ENCODE measurements at regions not wholly inside any gene's neighbourhood (a gene's known extent, or its start where the extent isn't known, plus 50 kb on each side); places are given as distances from the start of the nearest gene placed in this dataset.

DNA sequence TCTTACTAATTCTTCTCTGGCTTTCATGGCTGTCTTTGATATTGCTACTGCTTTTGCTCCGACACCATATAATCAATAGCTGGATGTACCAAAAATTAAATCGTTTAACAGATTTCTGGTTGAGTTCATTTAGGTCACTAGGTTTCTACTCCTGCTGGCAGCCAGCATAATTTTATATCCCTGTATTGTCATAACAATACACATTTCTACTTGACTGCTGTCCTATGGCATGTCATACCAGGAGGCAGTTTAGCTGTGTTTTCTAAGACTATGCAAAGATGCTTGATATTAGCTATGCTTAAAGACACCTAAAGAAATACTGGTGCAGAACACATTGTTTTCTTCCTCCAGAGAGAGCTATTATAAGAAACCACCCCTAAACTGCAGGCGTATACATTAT lies 337.2 kb upstream of the CDH6 start:
- DNase-seq (ENCODE audit: low read depth): no peak
- no peak overlapping the region for H3K4me3 ChIP-seq (ENCODE audit: low read depth, low read length)
- TF ChIP-seq, protein P1, sequence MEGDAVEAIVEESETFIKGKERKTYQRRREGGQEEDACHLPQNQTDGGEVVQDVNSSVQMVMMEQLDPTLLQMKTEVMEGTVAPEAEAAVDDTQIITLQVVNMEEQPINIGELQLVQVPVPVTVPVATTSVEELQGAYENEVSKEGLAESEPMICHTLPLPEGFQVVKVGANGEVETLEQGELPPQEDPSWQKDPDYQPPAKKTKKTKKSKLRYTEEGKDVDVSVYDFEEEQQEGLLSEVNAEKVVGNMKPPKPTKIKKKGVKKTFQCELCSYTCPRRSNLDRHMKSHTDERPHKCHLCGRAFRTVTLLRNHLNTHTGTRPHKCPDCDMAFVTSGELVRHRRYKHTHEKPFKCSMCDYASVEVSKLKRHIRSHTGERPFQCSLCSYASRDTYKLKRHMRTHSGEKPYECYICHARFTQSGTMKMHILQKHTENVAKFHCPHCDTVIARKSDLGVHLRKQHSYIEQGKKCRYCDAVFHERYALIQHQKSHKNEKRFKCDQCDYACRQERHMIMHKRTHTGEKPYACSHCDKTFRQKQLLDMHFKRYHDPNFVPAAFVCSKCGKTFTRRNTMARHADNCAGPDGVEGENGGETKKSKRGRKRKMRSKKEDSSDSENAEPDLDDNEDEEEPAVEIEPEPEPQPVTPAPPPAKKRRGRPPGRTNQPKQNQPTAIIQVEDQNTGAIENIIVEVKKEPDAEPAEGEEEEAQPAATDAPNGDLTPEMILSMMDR (IDR thresholded peaks at IDR 0.05; ENCODE audit: insufficient read depth, low read length): no peak

DNA sequence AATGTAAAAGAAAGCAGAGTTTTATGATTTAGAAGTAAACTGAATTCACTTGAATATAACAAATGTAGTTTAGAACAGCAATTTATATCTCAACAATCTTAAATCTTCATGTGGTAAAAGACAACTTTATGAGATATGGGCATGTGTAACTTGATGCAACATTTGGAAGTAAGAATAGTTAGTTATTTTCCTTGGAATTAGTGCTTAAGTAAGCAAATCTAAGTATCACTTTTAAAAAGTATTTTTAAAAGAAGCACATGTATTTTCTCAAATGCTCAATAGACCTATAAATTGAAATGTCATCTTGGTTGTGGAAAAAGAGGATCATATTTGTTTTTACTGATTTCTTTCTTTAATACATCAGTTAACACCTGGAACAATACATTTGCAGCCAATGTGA lies 340.3 kb upstream of the CDH6 start:
- no peak overlapping the region for H3K4me3 ChIP-seq (ENCODE audit: low read depth, low read length)
- no peak for DNase-seq (ENCODE audit: low read depth)
- TF ChIP-seq, protein P1 (IDR thresholded peaks at IDR 0.05; ENCODE audit: insufficient read depth, low read length): no peak

DNA sequence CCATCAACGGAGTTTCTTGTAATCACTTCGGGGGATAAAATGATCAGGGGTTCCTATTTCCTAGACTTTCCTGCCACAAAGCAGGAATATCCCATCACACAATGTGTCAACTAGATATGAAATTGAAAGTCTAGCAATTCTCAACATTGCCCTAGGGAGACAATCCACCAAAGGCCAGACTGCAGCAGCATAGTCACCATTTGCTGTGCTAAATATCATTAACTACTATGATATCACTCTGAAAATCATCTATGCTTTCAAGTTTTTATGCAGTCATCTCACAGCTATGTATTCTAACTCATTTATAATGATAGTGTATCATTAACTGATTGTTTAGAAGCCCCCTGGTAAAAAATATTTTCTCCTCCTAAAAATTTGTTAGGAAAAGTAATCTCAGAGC lies 342.6 kb upstream of the CDH6 start:
- DNase-seq (ENCODE audit: low read depth): no peak
- H3K4me3 ChIP-seq (ENCODE audit: low read depth, low read length): no peak overlapping the region
- TF ChIP-seq, protein P1 (IDR thresholded peaks at IDR 0.05; ENCODE audit: insufficient read depth, low read length): no peak

DNA sequence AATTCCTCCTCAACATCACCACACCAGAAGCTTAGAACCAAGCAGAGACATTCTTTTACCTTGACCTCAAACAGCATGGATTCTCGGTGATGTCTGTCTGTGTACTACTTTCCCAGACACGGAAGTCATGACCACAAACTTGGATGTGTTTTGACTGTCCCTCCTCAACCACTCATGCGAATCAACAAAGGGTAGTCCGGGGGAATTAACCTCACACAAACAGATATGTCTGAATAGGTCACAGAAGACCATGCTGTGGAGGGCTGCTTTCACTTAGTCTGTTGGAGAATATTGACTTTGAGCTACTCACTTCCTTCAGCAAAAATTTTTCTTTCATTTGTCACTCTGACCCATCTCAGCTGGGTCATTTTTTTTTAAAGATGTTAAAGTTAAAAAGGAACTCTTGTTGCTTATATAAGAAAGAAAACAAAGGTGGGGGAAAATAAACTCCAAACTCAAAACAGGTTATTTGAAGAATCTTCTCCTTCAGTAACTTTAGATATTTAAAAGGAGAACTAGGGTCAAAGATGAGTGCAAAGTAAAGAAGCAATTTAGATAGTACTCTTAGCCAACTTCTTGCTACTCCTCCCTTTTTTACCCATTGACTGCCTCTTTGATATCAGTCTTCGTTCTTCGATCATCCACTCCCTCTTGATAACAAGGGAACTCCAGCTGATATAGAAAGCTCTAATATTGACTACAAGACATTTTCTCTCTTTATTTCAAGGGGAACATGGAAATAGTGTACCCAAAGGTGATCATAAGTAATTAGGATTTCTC lies 343.4 kb upstream of the CDH6 start:
- DNase-seq (ENCODE audit: low read depth): peak; percentile 37
- no peak overlapping the region for H3K4me3 ChIP-seq (ENCODE audit: low read depth, low read length)
- TF ChIP-seq, protein P1 (IDR thresholded peaks at IDR 0.05; ENCODE audit: insufficient read depth, low read length): no peak

DNA sequence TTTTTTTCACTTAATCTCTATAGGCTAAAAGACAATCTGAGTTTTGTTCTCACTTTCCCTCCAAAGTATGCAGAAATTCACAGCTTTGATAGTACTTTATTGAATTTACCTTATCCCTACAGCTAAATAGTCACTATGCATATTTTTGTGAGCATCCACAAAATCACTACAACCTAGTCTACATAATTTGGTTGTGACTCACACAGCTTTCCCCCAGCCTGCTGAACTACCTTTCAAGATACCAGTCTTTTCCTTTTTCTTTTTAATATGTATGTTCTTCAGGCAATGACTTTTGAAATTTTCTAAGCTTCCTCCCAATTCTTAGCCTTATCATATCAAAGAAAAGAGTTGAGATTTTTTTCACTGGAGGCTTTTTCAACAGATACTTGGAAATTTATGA lies 347.3 kb upstream of the CDH6 start:
- DNase-seq (ENCODE audit: low read depth): peak; percentile 4
- H3K4me3 ChIP-seq (ENCODE audit: low read depth, low read length): no peak overlapping the region
- TF ChIP-seq, protein P1 (IDR thresholded peaks at IDR 0.05; ENCODE audit: insufficient read depth, low read length): no peak

DNA sequence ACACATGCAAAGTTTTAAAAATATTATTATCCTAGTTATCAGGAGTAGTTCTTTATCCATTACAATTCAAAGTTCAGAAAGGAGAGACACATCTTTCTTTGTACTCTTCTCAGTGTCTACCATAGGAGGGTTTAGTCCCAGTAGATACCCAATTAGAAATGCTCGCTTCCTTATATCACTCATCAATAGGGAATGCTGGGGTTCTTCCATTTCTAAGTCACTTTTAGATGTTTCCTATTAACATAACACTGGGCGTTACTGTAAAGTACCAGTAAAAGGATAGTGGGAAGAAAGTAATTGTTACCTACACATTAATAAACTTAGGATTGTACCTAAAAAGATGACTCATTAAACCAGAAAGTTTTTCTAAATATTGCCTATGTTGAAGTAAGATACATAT lies 348.3 kb upstream of the CDH6 start:
- H3K4me3 ChIP-seq (ENCODE audit: low read depth, low read length): no peak overlapping the region
- no peak for DNase-seq (ENCODE audit: low read depth)
- TF ChIP-seq, protein P1 (IDR thresholded peaks at IDR 0.05; ENCODE audit: insufficient read depth, low read length): no peak

DNA sequence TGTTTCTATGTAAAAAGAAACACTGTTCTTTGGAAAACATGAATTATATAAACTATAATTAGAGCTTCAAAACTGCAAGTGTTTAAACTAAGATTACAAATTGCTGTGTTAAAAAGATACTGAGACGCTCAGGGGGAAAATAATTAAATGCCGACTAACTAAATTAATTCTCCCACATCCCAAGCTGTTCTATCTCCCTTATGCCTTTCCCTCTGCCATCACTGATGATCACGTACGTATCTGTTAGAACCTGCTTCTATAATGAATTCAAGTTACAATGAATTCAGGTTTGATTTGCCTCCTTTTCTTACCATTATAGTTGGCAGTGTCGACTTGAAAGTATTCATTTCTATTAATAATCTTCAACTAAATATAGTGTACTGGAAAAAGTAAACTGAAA lies 349.9 kb upstream of the CDH6 start:
- no peak overlapping the region for H3K4me3 ChIP-seq (ENCODE audit: low read depth, low read length)
- TF ChIP-seq, protein P1 (IDR thresholded peaks at IDR 0.05; ENCODE audit: insufficient read depth, low read length): no peak
- DNase-seq (ENCODE audit: low read depth): no peak
